K562 (cell line): ENCODE measurements at regions not wholly inside any gene's neighbourhood (a gene's known extent, or its start where the extent isn't known, plus 50 kb on each side); places are given as distances from the start of the nearest gene placed in this dataset.

Experiments
- BCLAF1 ChIP-seq, 2 experiments: fragments of 450-650 bp in 1 of 2; IDR thresholded peaks; 2 replicates each; pipeline ENCODE4 v1.6.1; 2011 to 2017; ENCODE audit warnings: low read depth in 2 of 2, antibody characterized with exemption in 1 of 2, borderline replicate concordance in 1 of 2, low read length in 1 of 2, mild to moderate bottlenecking in 1 of 2, mixed read lengths in 1 of 2; ENCODE audit not compliant: control insufficient read depth in 1 of 2
- NFE2 ChIP-seq: IDR thresholded peaks from 2 replicates; pipeline ENCODE4 v1.6.1; 2014; ENCODE audit warnings: antibody characterized with exemption, low read depth

- TF ChIP-seq BCLAF1 (IDR thresholded peaks at IDR 0.05; ENCODE audit: borderline replicate concordance in 1 of 2, control insufficient read depth in 1 of 2, low read depth in 2 of 2, low read length in 1 of 2) (no peak), NFE2 (no peak)
Measured at GRCh38 chr7:12031638-12032037, 179.5 kb upstream of the TMEM106B start.
